Neural progenitor cell (in vitro differentiated cells): ENCODE measurements at regions not wholly inside any gene's neighbourhood (a gene's known extent, or its start where the extent isn't known, plus 50 kb on each side); places are given as distances from the start of the nearest gene placed in this dataset.

ENCODE experiments used
- DNase-seq: peaks from one replicate; pipeline ENCODE4 v3.0.0-alpha.2; 2016; ENCODE audit warnings: low spot score
- H2AFZ ChIP-seq: fragments of 200-600 bp; sonication (generic); replicated peaks from 2 replicates; pipeline ENCODE4 v1.6.1; 2016; ENCODE audit warnings: antibody characterized with exemption
- H3F3A ChIP-seq: fragments of 200-600 bp; sonication (generic); 2 replicates; pipeline ENCODE4 v1.6.1; 2016; ENCODE audit warnings: antibody characterized with exemption, low read depth
- H3K27ac ChIP-seq: fragments of 200-600 bp; sonication (generic); 2 replicates; pipeline ENCODE4 v1.5.1; 2016; ENCODE audit warnings: mild to moderate bottlenecking
- H3K27me3 ChIP-seq: fragments of 200-600 bp; sonication (generic); 2 replicates; pipeline ENCODE4 v1.6.1; 2016; ENCODE audit warnings: mild to moderate bottlenecking, moderate library complexity
- H3K36me3 ChIP-seq: fragments of 200-600 bp; sonication (generic); 2 replicates; pipeline ENCODE4 v1.5.1; 2016
- H3K4me1 ChIP-seq: fragments of 200-600 bp; sonication (generic); 2 replicates; pipeline ENCODE4 v1.6.1; 2016; ENCODE audit warnings: mixed run types
- H3K4me2 ChIP-seq: fragments of 200-600 bp; sonication (generic); 2 replicates; pipeline ENCODE4 v1.6.1; 2016
- H3K4me3 ChIP-seq: fragments of 200-600 bp; sonication (generic); 2 replicates; pipeline ENCODE4 v1.5.1; 2016
- H3K79me2 ChIP-seq: fragments of 200-600 bp; sonication (generic); 2 replicates; pipeline ENCODE4 v1.6.1; 2016; ENCODE audit warnings: low read depth
- H3K9ac ChIP-seq: fragments of 200-600 bp; sonication (generic); 2 replicates; pipeline ENCODE4 v1.6.1; 2016
- H3K9me3 ChIP-seq: fragments of 200-600 bp; sonication (generic); 2 replicates; pipeline ENCODE4 v1.5.1; 2016; ENCODE audit warnings: low read depth
- H4K20me1 ChIP-seq: fragments of 200-600 bp; sonication (generic); 2 replicates; pipeline ENCODE4 v1.6.1; 2016; ENCODE audit warnings: low read depth
- H3K27ac Mint-ChIP-seq: 3 replicates; pipeline ENCODE4 v1.8.0; 2021; ENCODE audit warnings: mixed read lengths
- H3K27me3 Mint-ChIP-seq: 2 replicates; pipeline ENCODE4 v1.8.0; 2022; ENCODE audit warnings: low read depth, mild to moderate bottlenecking, inconsistent platforms, moderate library complexity, mixed read lengths; ENCODE audit not compliant: insufficient read depth
- H3K36me3 Mint-ChIP-seq: 3 replicates; pipeline ENCODE4 v1.8.0; 2021; ENCODE audit warnings: mixed read lengths
- H3K4me1 Mint-ChIP-seq: 3 replicates; pipeline ENCODE4 v1.8.0; 2021; ENCODE audit warnings: mixed read lengths
- H3K4me3 Mint-ChIP-seq: 3 replicates; pipeline ENCODE4 v1.8.0; 2021; ENCODE audit warnings: mild to moderate bottlenecking, moderate library complexity, mixed read lengths
- H3K9me3 Mint-ChIP-seq: 3 replicates; pipeline ENCODE4 v1.8.0; 2020; ENCODE audit warnings: mixed read lengths
- EZH2 ChIP-seq: fragments of 200-600 bp; sonication (generic); IDR thresholded peaks from 2 replicates; pipeline ENCODE4 v1.6.1; 2017; ENCODE audit warnings: antibody characterized with exemption, mild to moderate bottlenecking, moderate library complexity
- EZH2phosphoT487 ChIP-seq: fragments of 200-600 bp; sonication (generic); IDR thresholded peaks from 2 replicates; pipeline ENCODE4 v1.6.1; 2017; ENCODE audit warnings: antibody characterized with exemption
- TF ChIP-seq, protein P1 (sequence below): fragments of 200-600 bp; sonication (generic); IDR thresholded peaks from 2 replicates; pipeline ENCODE4 v1.5.1; 2017; ENCODE audit warnings: antibody characterized with exemption, mild to moderate bottlenecking

GRCh38 chr6:87922196-87922946 lies 125.3 kb upstream of the SPACA1 start:
- Histone ChIP-seq H3K79me2 (no peaks in the 10 kb centered on the region), H3K4me2 (no peak overlapping the region), H3K27me3 (no peaks in the 10 kb centered on the region), H4K20me1 (no peaks in the 10 kb centered on the region), H3K27ac (no peak overlapping the region), H3K4me1 (no peaks in the 10 kb centered on the region), H3K9ac (no peak overlapping the region), H3K4me3 (no peak overlapping the region), H3K36me3 (no peaks in the 10 kb centered on the region), H2AFZ (no peak overlapping the region), H3F3A (no peaks in the 10 kb centered on the region), H3K9me3 (no peaks in the 10 kb centered on the region)
- TF ChIP-seq EZH2 (no peak), EZH2phosphoT487 (no peak)
- TF ChIP-seq, protein P1, sequence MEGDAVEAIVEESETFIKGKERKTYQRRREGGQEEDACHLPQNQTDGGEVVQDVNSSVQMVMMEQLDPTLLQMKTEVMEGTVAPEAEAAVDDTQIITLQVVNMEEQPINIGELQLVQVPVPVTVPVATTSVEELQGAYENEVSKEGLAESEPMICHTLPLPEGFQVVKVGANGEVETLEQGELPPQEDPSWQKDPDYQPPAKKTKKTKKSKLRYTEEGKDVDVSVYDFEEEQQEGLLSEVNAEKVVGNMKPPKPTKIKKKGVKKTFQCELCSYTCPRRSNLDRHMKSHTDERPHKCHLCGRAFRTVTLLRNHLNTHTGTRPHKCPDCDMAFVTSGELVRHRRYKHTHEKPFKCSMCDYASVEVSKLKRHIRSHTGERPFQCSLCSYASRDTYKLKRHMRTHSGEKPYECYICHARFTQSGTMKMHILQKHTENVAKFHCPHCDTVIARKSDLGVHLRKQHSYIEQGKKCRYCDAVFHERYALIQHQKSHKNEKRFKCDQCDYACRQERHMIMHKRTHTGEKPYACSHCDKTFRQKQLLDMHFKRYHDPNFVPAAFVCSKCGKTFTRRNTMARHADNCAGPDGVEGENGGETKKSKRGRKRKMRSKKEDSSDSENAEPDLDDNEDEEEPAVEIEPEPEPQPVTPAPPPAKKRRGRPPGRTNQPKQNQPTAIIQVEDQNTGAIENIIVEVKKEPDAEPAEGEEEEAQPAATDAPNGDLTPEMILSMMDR, result no peak
- Mint-ChIP-seq H3K27me3 (peaks cover 9% of the 10 kb centered on the region), H3K27ac (no peak overlapping the region), H3K4me1 (no peaks in the 10 kb centered on the region), H3K9me3 (peaks cover under 1% of the 10 kb centered on the region), H3K4me3 (no peak overlapping the region), H3K36me3 (no peaks in the 10 kb centered on the region)
- DNase-seq, result no peak

- Mint-ChIP-seq H3K9me3 (peaks cover 10% of the 10 kb centered on the region), H3K27ac (no peak overlapping the region), H3K4me1 (no peaks in the 10 kb centered on the region), H3K27me3 (peaks cover 9% of the 10 kb centered on the region), H3K36me3 (no peaks in the 10 kb centered on the region), H3K4me3 (no peak overlapping the region)
- no peak overlapping the region for H3K4me2 ChIP-seq
- H3K9me3 ChIP-seq, result no peaks in the 10 kb centered on the region
- no peaks in the 10 kb centered on the region for H3K79me2 ChIP-seq
- TF ChIP-seq, protein P1, result no peak
- TF ChIP-seq EZH2phosphoT487 (no peak), EZH2 (no peak)
- no peak overlapping the region for H3K27ac ChIP-seq
- no peaks in the 10 kb centered on the region for H3F3A ChIP-seq
- no peak overlapping the region for H3K4me3 ChIP-seq
- no peaks in the 10 kb centered on the region for H4K20me1 ChIP-seq
- no peaks in the 10 kb centered on the region for H3K4me1 ChIP-seq
- H3K27me3 ChIP-seq, result no peaks in the 10 kb centered on the region
- no peak for DNase-seq
- no peaks in the 10 kb centered on the region for H3K36me3 ChIP-seq
- no peak overlapping the region for H2AFZ ChIP-seq
- no peak overlapping the region for H3K9ac ChIP-seq
Measured at GRCh38 chr6:87921034-87921433, 126.6 kb upstream of the SPACA1 start.

GRCh38 chr6:87920245-87920644 lies 127.4 kb upstream of the SPACA1 start:
- Histone ChIP-seq H3K4me1 (no peaks in the 10 kb centered on the region), H2AFZ (no peak overlapping the region), H3K79me2 (no peaks in the 10 kb centered on the region), H3K4me3 (no peak overlapping the region), H3K4me2 (no peak overlapping the region), H3K9ac (no peak overlapping the region), H3F3A (no peaks in the 10 kb centered on the region), H4K20me1 (no peaks in the 10 kb centered on the region), H3K27me3 (no peaks in the 10 kb centered on the region), H3K27ac (no peak overlapping the region), H3K9me3 (no peaks in the 10 kb centered on the region), H3K36me3 (no peaks in the 10 kb centered on the region)
- Mint-ChIP-seq H3K27me3 (peaks cover 9% of the 10 kb centered on the region), H3K4me1 (no peaks in the 10 kb centered on the region), H3K9me3 (peaks cover 15% of the 10 kb centered on the region), H3K4me3 (no peak overlapping the region), H3K27ac (no peak overlapping the region), H3K36me3 (no peaks in the 10 kb centered on the region)
- TF ChIP-seq EZH2 (no peak), EZH2phosphoT487 (no peak)
- TF ChIP-seq, protein P1, result no peak
- no peak for DNase-seq
